Astrocyte (in vitro differentiated cells and primary cell): ENCODE measurements at regions not wholly inside any gene's neighbourhood (a gene's known extent, or its start where the extent isn't known, plus 50 kb on each side); places are given as distances from the start of the nearest gene placed in this dataset.

Experiments used
- DNase-seq: peaks from one replicate; pipeline ENCODE4 v3.0.0-alpha.2; 2010; ENCODE audit warnings: low read depth
- FAIRE-seq: peaks from 2 replicates; lab custom pipeline; 2011; peaks lifted over from hg19 to GRCh38; lab: Jason Lieb, UNC
- H2AFZ ChIP-seq: 2 replicates; pipeline ENCODE4 v1.6.0; 2012; ENCODE audit warnings: low read depth, low read length, inconsistent platforms
- H3K27ac ChIP-seq: 2 replicates; pipeline ENCODE4 v1.5.1; 2011; ENCODE audit warnings: low read depth, low read length, inconsistent platforms
- H3K27me3 ChIP-seq: 2 replicates; pipeline ENCODE4 v1.6.0; 2011; ENCODE audit warnings: low read length, inconsistent platforms; ENCODE audit not compliant: insufficient read depth
- H3K36me3 ChIP-seq: 2 replicates; pipeline ENCODE4 v1.5.1; 2011; ENCODE audit warnings: low read length, inconsistent platforms; ENCODE audit not compliant: insufficient read depth
- H3K4me1 ChIP-seq: 2 replicates; pipeline ENCODE4 v1.5.1; 2011; ENCODE audit warnings: low read length, inconsistent platforms; ENCODE audit not compliant: insufficient read depth
- H3K4me2 ChIP-seq: 2 replicates; pipeline ENCODE4 v1.6.0; 2012; ENCODE audit warnings: low read length, inconsistent platforms
- H3K4me3 ChIP-seq: 2 replicates; pipeline ENCODE4 v1.5.1; 2011; ENCODE audit warnings: low read depth, mild to moderate bottlenecking, low read length, inconsistent platforms; ENCODE audit not compliant: insufficient read depth
- H3K79me2 ChIP-seq: 2 replicates; pipeline ENCODE4 v1.6.0; 2012; ENCODE audit warnings: mild to moderate bottlenecking, low read length, inconsistent platforms; ENCODE audit not compliant: insufficient read depth
- H3K9ac ChIP-seq: 2 replicates; pipeline ENCODE4 v1.6.0; 2012; ENCODE audit warnings: mild to moderate bottlenecking, low read length, inconsistent platforms
- H3K9me3 ChIP-seq: 2 replicates; pipeline ENCODE4 v1.5.1; 2012; ENCODE audit warnings: low read depth, mild to moderate bottlenecking, low read length, inconsistent platforms; ENCODE audit not compliant: insufficient read depth
- H4K20me1 ChIP-seq: 2 replicates; pipeline ENCODE4 v1.6.0; 2012; ENCODE audit warnings: low read length, inconsistent platforms; ENCODE audit not compliant: insufficient read depth
- H3K27ac Mint-ChIP-seq: one replicate; pipeline ENCODE4 v1.8.0; 2021; ENCODE audit warnings: mild to moderate bottlenecking, mixed read lengths; ENCODE audit not compliant: unreplicated experiment
- H3K27me3 Mint-ChIP-seq: one replicate; pipeline ENCODE4 v1.8.0; 2021; ENCODE audit warnings: low read depth, mixed read lengths; ENCODE audit not compliant: unreplicated experiment
- H3K36me3 Mint-ChIP-seq: one replicate; pipeline ENCODE4 v1.8.0; 2021; ENCODE audit warnings: low read depth, mixed read lengths; ENCODE audit not compliant: unreplicated experiment
- H3K4me1 Mint-ChIP-seq: one replicate; pipeline ENCODE4 v1.8.0; 2021; ENCODE audit warnings: low read depth, mixed read lengths; ENCODE audit not compliant: unreplicated experiment
- H3K4me3 Mint-ChIP-seq: one replicate; pipeline ENCODE4 v1.8.0; 2021; ENCODE audit warnings: mild to moderate bottlenecking, moderate library complexity, mixed read lengths; ENCODE audit not compliant: unreplicated experiment
- H3K9me3 Mint-ChIP-seq: one replicate; pipeline ENCODE4 v1.8.0; 2021; ENCODE audit warnings: mild to moderate bottlenecking, mixed read lengths; ENCODE audit not compliant: unreplicated experiment
- EZH2 ChIP-seq: IDR thresholded peaks from 2 replicates; pipeline ENCODE4 v1.6.1; 2012; ENCODE audit warnings: mild to moderate bottlenecking, low read length, inconsistent platforms; ENCODE audit not compliant: insufficient read depth
- TF ChIP-seq, protein P1 (sequence below): IDR thresholded peaks from 2 replicates; pipeline ENCODE4 v1.5.1; 2011; ENCODE audit warnings: low read depth, mild to moderate bottlenecking, inconsistent platforms, low read length, moderate library complexity; ENCODE audit not compliant: insufficient read depth

GRCh38 chr2:8152392-8153257 is 529.2 kb upstream of the ID2 start:
- H4K20me1 ChIP-seq: no peaks in the 10 kb centered on the region
- no peak for DNase-seq
- no peak overlapping the region for H3K9ac ChIP-seq
- no peaks in the 10 kb centered on the region for H3K36me3 Mint-ChIP-seq
- no peak overlapping the region for H3K4me2 ChIP-seq
- H3K27me3 Mint-ChIP-seq: no peaks in the 10 kb centered on the region
- H3K27ac Mint-ChIP-seq: no peak overlapping the region
- H3K9me3 Mint-ChIP-seq: no peaks in the 10 kb centered on the region
- H3K79me2 ChIP-seq: no peaks in the 10 kb centered on the region
- H3K36me3 ChIP-seq: no peaks in the 10 kb centered on the region
- H3K4me1 ChIP-seq: peaks cover 35% of the 10 kb centered on the region
- no peak for FAIRE-seq
- no peak overlapping the region for H3K27ac ChIP-seq
- no peak overlapping the region for H3K4me3 Mint-ChIP-seq
- H2AFZ ChIP-seq: no peak overlapping the region
- peaks cover 16% of the 10 kb centered on the region for H3K4me1 Mint-ChIP-seq
- H3K4me3 ChIP-seq: no peak overlapping the region
- H3K9me3 ChIP-seq: no peaks in the 10 kb centered on the region
- no peaks in the 10 kb centered on the region for H3K27me3 ChIP-seq
- TF ChIP-seq, protein P1, sequence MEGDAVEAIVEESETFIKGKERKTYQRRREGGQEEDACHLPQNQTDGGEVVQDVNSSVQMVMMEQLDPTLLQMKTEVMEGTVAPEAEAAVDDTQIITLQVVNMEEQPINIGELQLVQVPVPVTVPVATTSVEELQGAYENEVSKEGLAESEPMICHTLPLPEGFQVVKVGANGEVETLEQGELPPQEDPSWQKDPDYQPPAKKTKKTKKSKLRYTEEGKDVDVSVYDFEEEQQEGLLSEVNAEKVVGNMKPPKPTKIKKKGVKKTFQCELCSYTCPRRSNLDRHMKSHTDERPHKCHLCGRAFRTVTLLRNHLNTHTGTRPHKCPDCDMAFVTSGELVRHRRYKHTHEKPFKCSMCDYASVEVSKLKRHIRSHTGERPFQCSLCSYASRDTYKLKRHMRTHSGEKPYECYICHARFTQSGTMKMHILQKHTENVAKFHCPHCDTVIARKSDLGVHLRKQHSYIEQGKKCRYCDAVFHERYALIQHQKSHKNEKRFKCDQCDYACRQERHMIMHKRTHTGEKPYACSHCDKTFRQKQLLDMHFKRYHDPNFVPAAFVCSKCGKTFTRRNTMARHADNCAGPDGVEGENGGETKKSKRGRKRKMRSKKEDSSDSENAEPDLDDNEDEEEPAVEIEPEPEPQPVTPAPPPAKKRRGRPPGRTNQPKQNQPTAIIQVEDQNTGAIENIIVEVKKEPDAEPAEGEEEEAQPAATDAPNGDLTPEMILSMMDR: no peak
- TF ChIP-seq EZH2: no peak

DNA sequence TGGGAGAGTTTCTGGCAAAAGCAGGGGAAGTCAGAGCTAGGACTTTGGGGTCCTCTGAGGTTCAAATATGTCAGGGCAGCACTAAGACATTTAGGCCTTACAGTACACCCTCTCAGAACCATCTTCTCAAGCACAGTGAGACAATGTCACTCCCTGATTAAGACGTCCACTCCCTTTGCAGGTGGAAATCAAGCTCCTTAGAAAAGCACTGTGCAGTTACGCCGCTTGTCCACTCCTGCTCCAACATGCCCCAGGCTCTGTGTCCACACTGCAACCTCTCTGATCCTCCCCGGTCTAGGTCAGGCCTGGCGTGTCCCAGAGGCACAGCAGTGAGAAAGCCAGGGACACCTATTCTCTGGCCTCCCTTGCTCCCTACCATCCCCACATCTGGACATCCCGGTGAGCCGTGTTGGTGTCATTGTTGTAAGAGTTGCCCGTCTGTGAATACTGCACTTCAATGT is 528.6 kb upstream of the ID2 start:
- Mint-ChIP-seq H3K4me3 (no peak overlapping the region), H3K36me3 (no peaks in the 10 kb centered on the region), H3K27ac (no peak overlapping the region), H3K4me1 (peaks cover 14% of the 10 kb centered on the region), H3K27me3 (no peaks in the 10 kb centered on the region), H3K9me3 (peaks cover 2% of the 10 kb centered on the region)
- Histone ChIP-seq H3K9me3 (no peaks in the 10 kb centered on the region), H3K79me2 (no peaks in the 10 kb centered on the region), H2AFZ (no peak overlapping the region), H3K27me3 (no peaks in the 10 kb centered on the region), H3K4me1 (peaks cover 29% of the 10 kb centered on the region), H3K4me3 (no peak overlapping the region), H3K27ac (no peak overlapping the region), H3K36me3 (no peaks in the 10 kb centered on the region), H3K4me2 (no peak overlapping the region), H4K20me1 (no peaks in the 10 kb centered on the region), H3K9ac (no peak overlapping the region)
- FAIRE-seq (no peak), DNase-seq (no peak)
- TF ChIP-seq, protein P1: no peak
- TF ChIP-seq EZH2: no peak

DNA sequence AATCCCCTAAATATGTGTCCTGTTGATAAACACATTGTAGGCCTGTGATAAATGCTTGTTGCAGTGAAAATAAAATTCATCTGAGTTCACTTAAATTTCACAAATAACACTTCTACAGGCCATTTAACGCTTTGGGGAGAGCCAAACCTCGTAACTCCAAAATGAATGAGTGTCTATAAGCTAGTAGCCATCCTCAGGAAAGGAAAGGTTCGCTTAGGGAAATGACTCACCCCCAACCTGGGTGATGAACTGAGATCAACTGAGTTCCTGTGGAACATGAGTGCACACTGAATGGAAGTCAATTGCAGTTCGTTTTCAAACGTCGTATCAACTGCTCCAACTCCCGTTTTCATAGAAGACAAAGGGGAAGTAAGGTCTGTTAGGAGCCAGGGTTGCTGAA is 527.6 kb upstream of the ID2 start:
- TF ChIP-seq EZH2: no peak
- TF ChIP-seq, protein P1: no peak
- H3K4me2 ChIP-seq: peak overlapping the region; percentile 8
- no peak overlapping the region for H3K27ac Mint-ChIP-seq
- no peaks in the 10 kb centered on the region for H3K79me2 ChIP-seq
- no peaks in the 10 kb centered on the region for H3K9me3 ChIP-seq
- H3K9ac ChIP-seq: no peak overlapping the region
- no peak overlapping the region for H3K4me3 ChIP-seq
- H4K20me1 ChIP-seq: no peaks in the 10 kb centered on the region
- peak overlapping the region; percentile 1 for H2AFZ ChIP-seq
- H3K36me3 ChIP-seq: no peaks in the 10 kb centered on the region
- no peak overlapping the region for H3K27ac ChIP-seq
- FAIRE-seq: no peak
- H3K4me3 Mint-ChIP-seq: no peak overlapping the region
- H3K4me1 ChIP-seq: peaks cover 19% of the 10 kb centered on the region
- H3K4me1 Mint-ChIP-seq: peaks cover 10% of the 10 kb centered on the region
- no peaks in the 10 kb centered on the region for H3K36me3 Mint-ChIP-seq
- no peak for DNase-seq
- H3K9me3 Mint-ChIP-seq: peaks cover 2% of the 10 kb centered on the region
- no peaks in the 10 kb centered on the region for H3K27me3 ChIP-seq
- peaks cover 3% of the 10 kb centered on the region for H3K27me3 Mint-ChIP-seq
